ENCODE measurements at regions not wholly inside any gene's neighbourhood (a gene's known extent, or its start where the extent isn't known, plus 50 kb on each side); places are given as distances from the start of the nearest gene placed in this dataset.

GRCh38 chr5:18023986-18024385 is 389.7 kb downstream of the TAF11L14 start:
- TF ChIP-seq STAT6 (CRISPR knock-in tag; IDR thresholded peaks at IDR 0.05; ENCODE audit: borderline replicate concordance) (no peak), FOSL1 (CRISPR knock-in tag; IDR thresholded peaks at IDR 0.05; ENCODE audit: borderline replicate concordance) (no peak), ZBED4 (CRISPR knock-in tag; IDR thresholded peaks at IDR 0.05; ENCODE audit: borderline replicate concordance) (no peak)

Data from HepG2 (cell line).